NCI-H460 (cell line): ENCODE measurements at regions not wholly inside any gene's neighbourhood (a gene's known extent, or its start where the extent isn't known, plus 50 kb on each side); places are given as distances from the start of the nearest gene placed in this dataset.
"Not testable (repeated sequence)": the region's sequence is repeated elsewhere in the genome, so short reads cannot be mapped to it uniquely, and the experiment has no call there.

Source experiments
- DNase-seq: peaks from one replicate; pipeline ENCODE4 v3.0.0-alpha.2; 2016; ENCODE audit warnings: low read depth; ENCODE audit errors: extremely low read depth

- no peak for DNase-seq
These were observed 118.4 kb upstream of the CST7 start for GRCh38 chr20:24830649-24831048.

- no peak for DNase-seq
These were observed 117.8 kb upstream of the CST7 start for GRCh38 chr20:24831232-24831631.

- no peak for DNase-seq
These were observed 116.6 kb upstream of the CST7 start for GRCh38 chr20:24832518-24832917.

GRCh38 chr20:24833592-24833991 is 115.5 kb upstream of the CST7 start:
- no peak for DNase-seq

- no peak for DNase-seq
These were observed 114.8 kb upstream of the CST7 start for GRCh38 chr20:24834310-24834709.

GRCh38 chr20:24835195-24835594 is 113.9 kb upstream of the CST7 start:
- no peak for DNase-seq

GRCh38 chr20:24836041-24836533 is 113.0 kb upstream of the CST7 start:
- DNase-seq, result no peak

GRCh38 chr20:24836661-24837299 is 112.3 kb upstream of the CST7 start:
- DNase-seq, result no peak

GRCh38 chr20:24837781-24838450 is 111.2 kb upstream of the CST7 start:
- no peak for DNase-seq

GRCh38 chr20:24838546-24839535 is 110.2 kb upstream of the CST7 start:
- no peak for DNase-seq

- no peak for DNase-seq
These were observed 108.9 kb upstream of the CST7 start for GRCh38 chr20:24840121-24840713.

GRCh38 chr20:24842274-24842917 is 106.7 kb upstream of the CST7 start:
- DNase-seq, result no peak

- DNase-seq, result no peak
These were observed 106.0 kb upstream of the CST7 start for GRCh38 chr20:24842918-24843715.

GRCh38 chr20:24850176-24850575 is 98.9 kb upstream of the CST7 start:
- DNase-seq, result no peak

- no peak for DNase-seq
These were observed 97.6 kb upstream of the CST7 start for GRCh38 chr20:24851346-24852019.

GRCh38 chr20:24853916-24854315 is 95.2 kb upstream of the CST7 start:
- no peak for DNase-seq

GRCh38 chr20:24855848-24856247 is 93.2 kb upstream of the CST7 start:
- no peak for DNase-seq

GRCh38 chr20:24858500-24858899 is 90.6 kb upstream of the CST7 start:
- not testable (repeated sequence) for DNase-seq

GRCh38 chr20:24859539-24859938 is 89.5 kb upstream of the CST7 start:
- no peak for DNase-seq
